ENCODE measurements at regions not wholly inside any gene's neighbourhood (a gene's known extent, or its start where the extent isn't known, plus 50 kb on each side); places are given as distances from the start of the nearest gene placed in this dataset.

GRCh38 chr5:158614951-158615350 is 484.8 kb downstream of the EBF1 start:
- no peaks in the 10 kb centered on the region for H3K27me3 ChIP-seq (ENCODE audit: control insufficient read depth in 1 of 2, insufficient read depth in 2 of 2, low read length in 2 of 2)
- H3K9me3 ChIP-seq (ENCODE audit: low read length), result no peaks in the 10 kb centered on the region; the same call in 1 of the 2 replicates
- no TSS peak for BruUV-seq (replicated peaks)
- H3K27ac ChIP-seq (ENCODE audit: extremely low read length, insufficient read depth, low read length), result no peak overlapping the region
- TF ChIP-seq ATF2 (CRISPR knock-in tag; IDR thresholded peaks at IDR 0.05) (no peak), HIVEP1 (CRISPR knock-in tag; IDR thresholded peaks at IDR 0.05) (no peak), ATF7 (IDR thresholded peaks at IDR 0.05) (no peak), ATF7 (CRISPR knock-in tag; IDR thresholded peaks at IDR 0.05) (no peak), ELF1 (CRISPR knock-in tag; IDR thresholded peaks at IDR 0.05) (no peak), CENPT (CRISPR knock-in tag; IDR thresholded peaks at IDR 0.05; ENCODE audit: low read depth) (no peak), MYNN (CRISPR knock-in tag; IDR thresholded peaks at IDR 0.05; ENCODE audit: low read depth) (no peak)
- peaks cover 14% of the 10 kb centered on the region for H3K4me1 ChIP-seq (ENCODE audit: insufficient read depth, low read length)
- no peak for FAIRE-seq
- ChIA-PET POLR2A (no interaction called here), CTCF (ENCODE audit: low intra/inter-chr PET ratio, low total read pairs) (no interaction called here)
- intact Hi-C loops (cut with micrococcal nuclease; ENCODE audit: unreplicated experiment), result no loop called here
- no peaks in the 10 kb centered on the region for H3K36me3 ChIP-seq (replicated peaks in 1 of 2; ENCODE audit: control insufficient read depth in 1 of 2, insufficient read depth in 2 of 2, low read length in 2 of 2)
- 3% methylated on average over 2 of the region's 2 CpGs for WGBS (ENCODE audit: low lambda C conversion rate)
- H2AFZ ChIP-seq (ENCODE audit: low read length), result no peak overlapping the region
- no peaks in the 10 kb centered on the region for H4K20me1 ChIP-seq (ENCODE audit: insufficient read depth, low read length)
- no peak overlapping the region for H3K4me3 ChIP-seq (replicated peaks in 1 of 3; ENCODE audit: insufficient read depth in 1 of 3, low read depth in 2 of 3, low read length in 3 of 3)
- in situ Hi-C loops (cut with HindIII; ENCODE audit: extremely low pct_ligation_motif_present, low pct_unique_long_range_greater_than_20kb), result no loop called here
- no peaks in the 10 kb centered on the region for H3K79me2 ChIP-seq (ENCODE audit: insufficient read depth, low read length)
- no peak overlapping the region for H3K4me2 ChIP-seq (ENCODE audit: low read depth, low read length)
- no peak for DNase-seq (ENCODE audit: low spot score)
- no peak for ATAC-seq
- H3K9ac ChIP-seq (ENCODE audit: insufficient read depth, low read depth, low read length), result no peak overlapping the region

- no peak for FAIRE-seq
- Histone ChIP-seq H3K4me1 (ENCODE audit: insufficient read depth, low read length) (no peaks in the 10 kb centered on the region), H3K27me3 (ENCODE audit: control insufficient read depth in 1 of 2, insufficient read depth in 2 of 2, low read length in 2 of 2) (no peaks in the 10 kb centered on the region), H3K4me2 (ENCODE audit: low read depth, low read length) (no peak overlapping the region), H3K4me3 (replicated peaks in 1 of 3; ENCODE audit: insufficient read depth in 1 of 3, low read depth in 2 of 3, low read length in 3 of 3) (no peak overlapping the region), H2AFZ (ENCODE audit: low read length) (no peak overlapping the region), H3K9me3 (ENCODE audit: low read length) (no peaks in the 10 kb centered on the region; the same call in 1 of the 2 replicates), H3K79me2 (ENCODE audit: insufficient read depth, low read length) (no peaks in the 10 kb centered on the region), H4K20me1 (ENCODE audit: insufficient read depth, low read length) (no peaks in the 10 kb centered on the region), H3K9ac (ENCODE audit: insufficient read depth, low read depth, low read length) (no peak overlapping the region), H3K36me3 (replicated peaks in 1 of 2; ENCODE audit: control insufficient read depth in 1 of 2, insufficient read depth in 2 of 2, low read length in 2 of 2) (no peaks in the 10 kb centered on the region), H3K27ac (ENCODE audit: extremely low read length, insufficient read depth, low read length) (no peak overlapping the region)
- ChIA-PET POLR2A (no interaction called here), CTCF (ENCODE audit: low intra/inter-chr PET ratio, low total read pairs) (no interaction called here)
- in situ Hi-C loops (cut with HindIII; ENCODE audit: extremely low pct_ligation_motif_present, low pct_unique_long_range_greater_than_20kb) (no loop called here), intact Hi-C loops (cut with micrococcal nuclease; ENCODE audit: unreplicated experiment) (no loop called here)
- BruUV-seq (replicated peaks), result no TSS peak
- 68% methylated on average over 4 of the region's 4 CpGs for WGBS (ENCODE audit: low lambda C conversion rate)
- no peak for ATAC-seq
- no peak for DNase-seq (ENCODE audit: low spot score)
- TF ChIP-seq NR2F6 (IDR thresholded peaks at IDR 0.05), result no peak
- TF ChIP-seq NR2F6 (CRISPR knock-in tag; IDR thresholded peaks at IDR 0.05), result no peak
- TF ChIP-seq KMT2A (CRISPR knock-in tag; IDR thresholded peaks at IDR 0.05), result no peak
- TF ChIP-seq ZNF280D (CRISPR knock-in tag; IDR thresholded peaks at IDR 0.05), result no peak
- TF ChIP-seq ZNF530 (CRISPR knock-in tag; IDR thresholded peaks at IDR 0.05; ENCODE audit: low read depth), result no peak
- no peak for TF ChIP-seq ZNF678 (CRISPR knock-in tag; IDR thresholded peaks at IDR 0.05)
- no peak for TF ChIP-seq SPEN (CRISPR knock-in tag; IDR thresholded peaks at IDR 0.05; ENCODE audit: low read depth)
- no peak for TF ChIP-seq ZNF879 (CRISPR knock-in tag; IDR thresholded peaks at IDR 0.05)
- no peak for TF ChIP-seq ZNF564 (CRISPR knock-in tag; IDR thresholded peaks at IDR 0.05)
- no peak for TF ChIP-seq CERS6 (CRISPR knock-in tag; IDR thresholded peaks at IDR 0.05)
- TF ChIP-seq MTF1 (CRISPR knock-in tag; IDR thresholded peaks at IDR 0.05), result no peak
These were observed 488.1 kb downstream of the EBF1 start for GRCh38 chr5:158611581-158611980.
